CD4-positive, alpha-beta T cell (primary cell): ENCODE measurements at regions not wholly inside any gene's neighbourhood (a gene's known extent, or its start where the extent isn't known, plus 50 kb on each side); places are given as distances from the start of the nearest gene placed in this dataset.

Experiments
- ATAC-seq: fragments of 200-7000 bp; cut with Tn5 transposase; one replicate; pipeline ENCODE4 v1.10.0; 2022; ENCODE audit warnings: mild to moderate bottlenecking; ENCODE audit not compliant: poor library complexity
- CTCF ChIA-PET: fragments of 350-600 bp; sonication (Branson Sonifier 250); formaldehyde crosslinking; loops from one replicate; lab custom pipeline; 2021; ENCODE audit warnings: antibody characterized with exemption, inconsistent platforms; lab: Charles Lee
- POLR2A ChIA-PET: fragments of 350-600 bp; sonication (Branson Sonifier 250); formaldehyde crosslinking; loops from one replicate; lab custom pipeline; 2021; ENCODE audit warnings: antibody characterized with exemption, inconsistent platforms; lab: Charles Lee
- DNase-seq, 14 experiments: peaks; one replicate each; pipeline ENCODE4 v3.0.0-alpha.2; 2013 to 2020; ENCODE audit warnings: mixed read lengths in 2 of 14
- H3K27ac ChIP-seq, 2 donors: one replicate each; pipeline versions ENCODE4 v1.5.1 to v1.7.0; 2013; ENCODE audit warnings: low read length in 2 of 2, low read depth in 1 of 2, mild to moderate bottlenecking in 1 of 2
- H3K27me3 ChIP-seq, 2 experiments: 1 replicate in 1 of 2; 2 replicates in 1 of 2; pipeline versions ENCODE4 v1.6.1 to v1.7.0; 2013; ENCODE audit warnings: low read length in 2 of 2, control low read depth in 1 of 2, mild to moderate bottlenecking in 1 of 2, moderate library complexity in 1 of 2; ENCODE audit not compliant: insufficient read depth in 2 of 2, control insufficient read depth in 1 of 2
- H3K36me3 ChIP-seq: one replicate; pipeline ENCODE4 v1.6.1; 2013; ENCODE audit warnings: low read length, control low read depth; ENCODE audit not compliant: insufficient read depth
- H3K4me1 ChIP-seq: one replicate; pipeline ENCODE4 v1.6.1; 2013; ENCODE audit warnings: low read length, control low read depth; ENCODE audit not compliant: insufficient read depth
- H3K4me3 ChIP-seq: one replicate; pipeline ENCODE4 v1.5.1; 2013; ENCODE audit warnings: mild to moderate bottlenecking, low read length, moderate library complexity
- H3K9me3 ChIP-seq, 2 experiments: 1 replicate in 1 of 2; 2 replicates in 1 of 2; pipeline versions ENCODE4 v1.6.1 to v1.7.0; 2013; ENCODE audit warnings: low read length in 2 of 2, mild to moderate bottlenecking in 2 of 2, control low read depth in 1 of 2, moderate library complexity in 1 of 2; ENCODE audit not compliant: control insufficient read depth in 1 of 2, insufficient read depth in 1 of 2
- H3K27ac Mint-ChIP-seq: one replicate; pipeline ENCODE4 v1.8.0; 2020; ENCODE audit warnings: mixed read lengths
- H3K27me3 Mint-ChIP-seq: one replicate; pipeline ENCODE4 v1.8.0; 2021; ENCODE audit warnings: mixed read lengths
- H3K36me3 Mint-ChIP-seq: one replicate; pipeline ENCODE4 v1.8.0; 2021; ENCODE audit warnings: low read depth, mixed read lengths
- H3K4me1 Mint-ChIP-seq: one replicate; pipeline ENCODE4 v1.8.0; 2021; ENCODE audit warnings: low read depth, mixed read lengths
- H3K4me3 Mint-ChIP-seq: one replicate; pipeline ENCODE4 v1.8.0; 2020; ENCODE audit warnings: mild to moderate bottlenecking, mixed read lengths
- H3K9me3 Mint-ChIP-seq: one replicate; pipeline ENCODE4 v1.8.0; 2020; ENCODE audit warnings: mixed read lengths
- intact Hi-C, 2 experiments: fragments of 100-400 bp; cut with DNase I in 1 of 2; cut with micrococcal nuclease in 1 of 2; formaldehyde crosslinking; loops; one replicate each; pipeline versions ENCODE4 v1.15.1 to v1.9.0; 2023 to 2025; cut with DNase I, micrococcal nuclease
- TF ChIP-seq, protein P1 (sequence below): fragments of 200-600 bp; IDR thresholded peaks from one replicate; pipeline ENCODE4 v1.8.0; 2022; ENCODE audit warnings: antibody characterized with exemption, mild to moderate bottlenecking

DNA sequence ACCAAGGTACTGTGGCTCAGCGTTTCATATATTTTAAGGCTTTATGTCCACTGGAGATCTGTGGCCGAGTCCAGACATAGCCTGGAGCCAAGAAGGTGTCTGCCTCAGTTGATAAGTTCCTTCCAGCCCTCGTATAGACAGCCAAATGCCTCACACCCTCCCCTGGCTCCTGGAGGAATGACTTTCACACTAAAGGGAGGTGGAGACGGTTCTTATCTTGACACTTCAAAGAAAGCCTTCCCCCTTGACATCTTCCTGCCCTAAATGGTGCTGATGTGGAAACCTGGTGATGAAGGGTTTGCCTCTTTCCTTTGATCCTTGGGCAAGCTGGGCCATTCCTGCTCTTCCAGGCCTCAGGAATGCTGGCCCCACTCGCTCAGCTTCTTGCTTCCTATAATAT is 474.8 kb upstream of the TBX3 start:
- no peak overlapping the region for H3K4me3 Mint-ChIP-seq
- H3K4me1 Mint-ChIP-seq: no peaks in the 10 kb centered on the region
- no peak overlapping the region for H3K27ac Mint-ChIP-seq
- Histone ChIP-seq H3K4me1 (no peaks in the 10 kb centered on the region), H3K9me3 (peaks cover 0 to 5% of the 10 kb centered on the region in 2 experiments), H3K27ac (no peak overlapping the region), H3K36me3 (no peaks in the 10 kb centered on the region), H3K4me3 (no peak overlapping the region), H3K27me3 (no peaks in the 10 kb centered on the region)
- intact Hi-C loops: no loop called here
- no peaks in the 10 kb centered on the region for H3K27me3 Mint-ChIP-seq
- DNase-seq: no peak
- H3K9me3 Mint-ChIP-seq: peaks cover 3% of the 10 kb centered on the region
- no peaks in the 10 kb centered on the region for H3K36me3 Mint-ChIP-seq
- ChIA-PET CTCF (no interaction called here), POLR2A (no interaction called here)
- no peak for ATAC-seq
- TF ChIP-seq, protein P1, sequence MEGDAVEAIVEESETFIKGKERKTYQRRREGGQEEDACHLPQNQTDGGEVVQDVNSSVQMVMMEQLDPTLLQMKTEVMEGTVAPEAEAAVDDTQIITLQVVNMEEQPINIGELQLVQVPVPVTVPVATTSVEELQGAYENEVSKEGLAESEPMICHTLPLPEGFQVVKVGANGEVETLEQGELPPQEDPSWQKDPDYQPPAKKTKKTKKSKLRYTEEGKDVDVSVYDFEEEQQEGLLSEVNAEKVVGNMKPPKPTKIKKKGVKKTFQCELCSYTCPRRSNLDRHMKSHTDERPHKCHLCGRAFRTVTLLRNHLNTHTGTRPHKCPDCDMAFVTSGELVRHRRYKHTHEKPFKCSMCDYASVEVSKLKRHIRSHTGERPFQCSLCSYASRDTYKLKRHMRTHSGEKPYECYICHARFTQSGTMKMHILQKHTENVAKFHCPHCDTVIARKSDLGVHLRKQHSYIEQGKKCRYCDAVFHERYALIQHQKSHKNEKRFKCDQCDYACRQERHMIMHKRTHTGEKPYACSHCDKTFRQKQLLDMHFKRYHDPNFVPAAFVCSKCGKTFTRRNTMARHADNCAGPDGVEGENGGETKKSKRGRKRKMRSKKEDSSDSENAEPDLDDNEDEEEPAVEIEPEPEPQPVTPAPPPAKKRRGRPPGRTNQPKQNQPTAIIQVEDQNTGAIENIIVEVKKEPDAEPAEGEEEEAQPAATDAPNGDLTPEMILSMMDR: no peak

DNA sequence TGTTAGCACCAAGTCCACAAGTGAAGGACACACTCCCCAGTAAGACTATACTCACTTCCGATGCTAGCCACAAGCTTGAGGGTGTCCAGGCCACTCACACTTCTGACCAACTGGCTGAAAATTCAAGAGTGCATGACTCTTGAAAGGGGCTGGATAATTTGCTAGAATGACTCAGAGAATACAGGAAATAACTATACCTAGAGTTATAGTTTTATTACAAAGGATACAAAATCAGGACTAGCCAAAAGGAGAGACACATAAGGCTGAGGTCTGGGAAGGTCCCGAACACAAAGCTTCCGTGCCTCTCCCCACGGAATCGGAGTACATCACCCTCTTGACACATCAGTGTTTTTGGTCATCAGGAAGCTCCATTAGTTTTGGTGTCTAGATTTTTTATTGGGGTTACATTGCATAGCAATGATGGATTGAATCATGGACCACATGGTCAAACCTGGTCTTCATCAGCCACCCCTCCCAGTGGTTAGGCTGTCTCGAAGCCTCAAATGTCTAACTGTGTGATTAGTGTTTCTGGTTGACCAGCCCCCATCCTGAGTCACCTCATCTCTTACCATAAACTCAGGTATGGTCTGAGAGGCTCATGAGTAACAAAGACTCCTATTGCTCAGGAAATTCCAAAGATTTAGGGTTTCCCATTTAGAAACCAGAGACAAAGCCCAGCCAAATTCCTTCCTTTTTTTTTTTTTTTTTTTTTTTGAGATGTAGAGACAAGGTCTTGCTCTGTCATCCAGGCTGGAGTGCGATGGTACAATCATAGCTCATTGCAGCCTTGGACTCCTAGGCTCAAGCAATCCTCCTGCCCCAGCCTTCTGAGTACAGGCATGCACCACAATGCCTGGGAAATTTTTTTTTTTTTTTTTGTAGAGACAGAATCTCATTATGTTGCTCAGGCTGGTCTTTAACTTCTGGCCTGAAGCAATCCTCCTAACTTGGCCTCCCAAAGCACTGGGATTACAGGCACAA is 472.0 kb upstream of the TBX3 start:
- no peak for DNase-seq
- no peak for ATAC-seq
- Histone ChIP-seq H3K36me3 (no peaks in the 10 kb centered on the region), H3K4me3 (no peak overlapping the region), H3K9me3 (peaks cover 0 to 14% of the 10 kb centered on the region in 2 experiments), H3K27ac (no peak overlapping the region), H3K27me3 (no peaks in the 10 kb centered on the region), H3K4me1 (no peaks in the 10 kb centered on the region)
- Mint-ChIP-seq H3K9me3 (peaks cover 3% of the 10 kb centered on the region), H3K4me3 (no peak overlapping the region), H3K4me1 (no peaks in the 10 kb centered on the region), H3K27me3 (no peaks in the 10 kb centered on the region), H3K27ac (no peak overlapping the region), H3K36me3 (no peaks in the 10 kb centered on the region)
- ChIA-PET POLR2A (no interaction called here), CTCF (no interaction called here)
- intact Hi-C loops: no loop called here
- TF ChIP-seq, protein P1: no peak

DNA sequence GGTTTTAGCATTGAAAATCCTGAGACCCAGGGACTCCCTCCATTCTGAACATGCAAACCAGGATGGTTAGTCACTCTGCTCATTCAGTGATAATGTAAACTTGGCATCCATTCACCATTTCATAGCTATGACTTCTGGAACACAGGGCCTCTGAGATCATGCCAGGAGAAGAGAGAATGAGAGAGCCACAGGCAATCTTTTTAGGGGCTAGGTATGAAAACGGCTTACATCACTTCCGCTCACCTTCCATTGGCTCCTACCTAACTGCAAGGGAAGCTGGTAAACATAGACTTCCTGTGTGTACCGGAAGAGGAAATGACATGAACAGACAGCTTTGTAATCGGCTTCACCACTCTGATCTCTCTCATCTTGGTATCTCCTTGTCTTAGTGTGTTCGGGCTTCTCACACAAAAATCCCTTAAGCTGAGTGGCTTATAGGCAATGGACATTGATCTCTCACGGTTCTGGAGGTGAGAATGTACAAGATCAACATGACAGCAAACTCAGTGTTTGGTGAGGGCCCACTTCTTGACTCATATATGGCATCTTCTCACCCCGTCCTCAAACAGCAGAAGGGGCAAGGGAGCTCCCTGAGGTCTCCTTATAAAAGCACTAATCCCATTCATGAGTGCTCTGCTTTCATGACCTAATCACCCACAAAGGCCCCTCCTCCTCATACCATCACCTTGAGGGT is 465.9 kb upstream of the TBX3 start:
- H3K4me1 Mint-ChIP-seq: no peaks in the 10 kb centered on the region
- DNase-seq: no peak
- no peaks in the 10 kb centered on the region for H3K36me3 Mint-ChIP-seq
- Histone ChIP-seq H3K4me3 (no peak overlapping the region), H3K4me1 (no peaks in the 10 kb centered on the region), H3K27ac (no peak overlapping the region), H3K9me3 (peaks cover 0 to 16% of the 10 kb centered on the region in 2 experiments), H3K27me3 (no peaks in the 10 kb centered on the region), H3K36me3 (no peaks in the 10 kb centered on the region)
- TF ChIP-seq, protein P1: no peak
- no peak for ATAC-seq
- no peaks in the 10 kb centered on the region for H3K27me3 Mint-ChIP-seq
- ChIA-PET CTCF (no interaction called here), POLR2A (interaction anchor here (0.6 kb wide), 1 partner anchor 16 kb away, joined by 3 read pairs; no protein-coding TSS in a partner anchor)
- no peak overlapping the region for H3K27ac Mint-ChIP-seq
- H3K4me3 Mint-ChIP-seq: no peak overlapping the region
- intact Hi-C loops: no loop called here
- H3K9me3 Mint-ChIP-seq: peaks cover 8% of the 10 kb centered on the region
